ENCODE measurements at regions not wholly inside any gene's neighbourhood (a gene's known extent, or its start where the extent isn't known, plus 50 kb on each side); places are given as distances from the start of the nearest gene placed in this dataset.
A peak's percentile ranks its signal among the peaks of the same experiment; 100 is the strongest.

DNA sequence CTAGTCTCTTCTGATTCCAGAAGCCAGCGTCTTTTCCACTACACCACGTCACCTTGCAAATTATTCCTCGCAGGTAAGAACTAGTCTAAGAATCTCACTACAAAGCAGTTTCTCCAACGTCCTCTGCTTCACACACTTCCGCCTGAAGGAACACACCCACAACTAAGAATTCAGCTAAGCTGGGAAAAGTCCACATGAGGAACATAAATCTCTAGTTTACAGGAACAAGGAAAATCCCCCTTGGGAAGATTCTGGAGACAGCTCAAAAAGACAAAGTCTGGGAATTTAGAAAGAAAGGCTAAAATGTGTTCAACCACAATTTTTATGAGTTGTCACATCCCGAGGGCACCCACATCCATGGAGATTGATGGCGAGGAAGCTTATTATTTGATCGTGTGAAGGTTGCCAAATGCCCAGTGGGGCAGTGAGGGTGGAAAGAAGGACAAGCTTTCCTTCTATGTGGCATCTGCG is 780.2 kb upstream of the TBX3 start:
- Histone ChIP-seq H3K27me3 (no peaks in the 10 kb centered on the region), H3K4me3 (no peak overlapping the region), H3K9me3 (no peaks in the 10 kb centered on the region), H3K4me1 (peaks cover 0 to 6% (median 3%) of the 10 kb centered on the region in 4 donors), H3K27ac (peak overlapping the region in 1 of 4 donors; percentile 1), H3K36me3 (no peaks in the 10 kb centered on the region)
- no peak for TF ChIP-seq POLR2AphosphoS5 (IDR thresholded peaks at IDR 0.05)
- 39% methylated on average over 9 of the region's 9 CpGs; no CpG with 5 or more reads in 1 of the 2 donors for WGBS, 2 donors (ENCODE audit: low coverage in 1 of 2)
- DNase-seq, result no peak
- intact Hi-C loops (cut with DNase I; ENCODE audit: low total_unique reads), result no loop called here
- in situ Hi-C loops (cut with MboI; ENCODE audit: low pct_ligation_motif_present in 1 of 4, low pct_unique_long_range_greater_than_20kb in 1 of 4, low sequenced_read_pairs in 3 of 4), result no loop called here

DNA sequence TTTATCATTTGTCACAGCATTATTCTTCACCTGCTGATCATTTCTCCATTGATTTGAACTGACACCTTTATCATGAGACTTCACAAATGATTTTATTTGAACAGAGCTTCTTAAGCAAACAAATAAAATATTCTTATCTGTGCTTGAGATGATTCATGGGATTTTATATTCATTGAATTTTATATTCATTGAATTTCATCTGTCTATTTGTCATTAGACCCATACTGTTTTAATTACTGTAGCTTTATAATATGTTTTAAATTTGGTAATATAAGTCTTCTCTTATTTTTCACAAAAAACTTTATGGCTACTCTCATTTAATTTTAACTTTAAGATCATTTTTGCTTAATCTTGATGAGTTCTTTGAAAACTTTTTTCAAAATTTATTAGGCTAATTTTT is 777.4 kb upstream of the TBX3 start:
- H3K36me3 ChIP-seq, result no peaks in the 10 kb centered on the region
- H3K27ac ChIP-seq, result no peak overlapping the region
- H3K4me1 ChIP-seq, result peaks cover 0 to 6% (median 3%) of the 10 kb centered on the region in 4 donors
- DNase-seq, result no peak
- H3K9me3 ChIP-seq, result no peaks in the 10 kb centered on the region
- intact Hi-C loops (cut with DNase I; ENCODE audit: low total_unique reads), result no loop called here
- H3K4me3 ChIP-seq, result no peak overlapping the region
- TF ChIP-seq POLR2A (IDR thresholded peaks at IDR 0.05) (no peak), EP300 (IDR thresholded peaks at IDR 0.05; ENCODE audit: low read depth) (no peak), POLR2AphosphoS5 (IDR thresholded peaks at IDR 0.05) (no peak)
- TF ChIP-seq, protein P1, sequence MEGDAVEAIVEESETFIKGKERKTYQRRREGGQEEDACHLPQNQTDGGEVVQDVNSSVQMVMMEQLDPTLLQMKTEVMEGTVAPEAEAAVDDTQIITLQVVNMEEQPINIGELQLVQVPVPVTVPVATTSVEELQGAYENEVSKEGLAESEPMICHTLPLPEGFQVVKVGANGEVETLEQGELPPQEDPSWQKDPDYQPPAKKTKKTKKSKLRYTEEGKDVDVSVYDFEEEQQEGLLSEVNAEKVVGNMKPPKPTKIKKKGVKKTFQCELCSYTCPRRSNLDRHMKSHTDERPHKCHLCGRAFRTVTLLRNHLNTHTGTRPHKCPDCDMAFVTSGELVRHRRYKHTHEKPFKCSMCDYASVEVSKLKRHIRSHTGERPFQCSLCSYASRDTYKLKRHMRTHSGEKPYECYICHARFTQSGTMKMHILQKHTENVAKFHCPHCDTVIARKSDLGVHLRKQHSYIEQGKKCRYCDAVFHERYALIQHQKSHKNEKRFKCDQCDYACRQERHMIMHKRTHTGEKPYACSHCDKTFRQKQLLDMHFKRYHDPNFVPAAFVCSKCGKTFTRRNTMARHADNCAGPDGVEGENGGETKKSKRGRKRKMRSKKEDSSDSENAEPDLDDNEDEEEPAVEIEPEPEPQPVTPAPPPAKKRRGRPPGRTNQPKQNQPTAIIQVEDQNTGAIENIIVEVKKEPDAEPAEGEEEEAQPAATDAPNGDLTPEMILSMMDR (IDR thresholded peaks at IDR 0.05), result no peak
- in situ Hi-C loops (cut with MboI; ENCODE audit: low pct_ligation_motif_present in 1 of 4, low pct_unique_long_range_greater_than_20kb in 1 of 4, low sequenced_read_pairs in 3 of 4), result no loop called here
- H3K27me3 ChIP-seq, result no peaks in the 10 kb centered on the region

DNA sequence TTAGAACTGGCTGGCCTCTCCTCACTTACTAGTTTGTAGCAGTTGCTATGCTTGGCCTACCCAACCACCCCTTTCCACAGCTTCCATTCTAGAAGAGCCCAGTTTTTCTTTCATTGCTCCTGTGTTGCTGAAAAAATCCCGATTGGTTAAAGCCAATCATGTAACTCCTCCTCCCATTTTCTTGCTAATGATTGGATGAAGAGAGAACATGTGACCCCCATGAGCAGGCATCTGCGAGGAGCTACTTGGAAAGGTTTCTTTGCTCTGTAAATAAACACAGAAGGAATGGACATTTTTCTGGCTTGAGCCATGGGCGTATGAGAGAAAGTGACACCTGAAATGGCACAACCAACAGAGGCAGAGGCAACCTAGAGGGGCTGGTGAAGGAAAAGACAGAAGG is 773.8 kb upstream of the TBX3 start:
- H3K9me3 ChIP-seq, result no peaks in the 10 kb centered on the region
- in situ Hi-C loops (cut with MboI; ENCODE audit: low pct_ligation_motif_present in 1 of 4, low pct_unique_long_range_greater_than_20kb in 1 of 4, low sequenced_read_pairs in 3 of 4), result no loop called here
- TF ChIP-seq POLR2AphosphoS5 (IDR thresholded peaks at IDR 0.05) (no peak), EP300 (IDR thresholded peaks at IDR 0.05; ENCODE audit: low read depth) (no peak), POLR2A (IDR thresholded peaks at IDR 0.05) (no peak)
- TF ChIP-seq, protein P1 (IDR thresholded peaks at IDR 0.05), result no peak
- no peak overlapping the region for H3K4me3 ChIP-seq
- no peak overlapping the region for H3K27ac ChIP-seq
- 73 to 84% methylated on average over 3 of the region's 3 CpGs for WGBS, 2 donors (ENCODE audit: low coverage in 1 of 2)
- intact Hi-C loops (cut with DNase I; ENCODE audit: low total_unique reads), result no loop called here
- no peak for DNase-seq
- H3K27me3 ChIP-seq, result peaks cover 1% of the 10 kb centered on the region
- H3K4me1 ChIP-seq, result no peaks in the 10 kb centered on the region
- H3K36me3 ChIP-seq, result no peaks in the 10 kb centered on the region

DNA sequence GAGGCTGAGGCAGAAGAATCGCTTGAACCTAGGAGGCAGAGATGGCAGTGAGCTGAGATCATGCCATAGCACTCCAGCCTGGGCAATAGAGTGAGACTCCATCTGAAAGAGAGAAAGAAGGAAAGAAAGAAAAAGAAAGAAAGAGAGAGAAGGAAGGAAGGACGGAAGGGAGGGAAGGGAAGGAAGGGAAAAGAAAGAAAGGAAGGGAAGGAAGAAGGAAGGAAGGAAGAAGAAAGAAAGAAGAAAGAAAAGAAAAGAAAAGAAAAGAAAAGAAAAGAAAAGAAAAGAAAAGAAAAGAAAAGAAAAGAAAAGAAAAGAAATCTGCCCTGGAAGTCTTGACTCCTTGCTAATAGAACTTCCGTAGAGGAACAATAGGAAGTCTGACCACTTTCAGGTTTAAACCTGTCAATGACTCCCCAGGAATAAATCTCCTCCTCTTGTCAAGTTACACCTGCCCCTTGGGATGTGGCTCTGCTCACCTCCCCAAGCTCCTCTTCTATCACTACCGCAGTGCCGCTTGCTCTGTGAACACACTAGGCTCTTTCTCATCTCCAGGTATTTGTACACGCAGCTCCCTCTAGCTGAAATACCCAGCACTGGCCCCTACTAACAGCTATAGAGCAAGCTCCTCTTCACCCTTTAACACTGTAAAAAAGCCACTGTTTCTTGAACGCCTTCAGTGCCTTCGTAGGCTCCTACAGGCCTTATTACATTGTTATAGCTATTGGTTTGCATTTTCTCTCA is 773.1 kb upstream of the TBX3 start:
- Histone ChIP-seq H3K27ac (no peak overlapping the region), H3K27me3 (peaks cover 8% of the 10 kb centered on the region), H3K4me3 (no peak overlapping the region), H3K4me1 (peaks cover 0 to 3% (median under 1%) of the 10 kb centered on the region in 4 donors), H3K9me3 (no peaks in the 10 kb centered on the region), H3K36me3 (no peaks in the 10 kb centered on the region)
- DNase-seq, result no peak
- in situ Hi-C loops (cut with MboI; ENCODE audit: low pct_ligation_motif_present in 1 of 4, low pct_unique_long_range_greater_than_20kb in 1 of 4, low sequenced_read_pairs in 3 of 4) (no loop called here), intact Hi-C loops (cut with DNase I; ENCODE audit: low total_unique reads) (no loop called here)
- TF ChIP-seq, protein P1 (IDR thresholded peaks at IDR 0.05), result peak in 1 of 5 experiments; percentile 6
- TF ChIP-seq EP300 (IDR thresholded peaks at IDR 0.05; ENCODE audit: low read depth), result no peak
- WGBS, 2 donors (ENCODE audit: low coverage in 1 of 2), result 80 to 84% methylated on average over 3 to 8 of the region's 8 CpGs

DNA sequence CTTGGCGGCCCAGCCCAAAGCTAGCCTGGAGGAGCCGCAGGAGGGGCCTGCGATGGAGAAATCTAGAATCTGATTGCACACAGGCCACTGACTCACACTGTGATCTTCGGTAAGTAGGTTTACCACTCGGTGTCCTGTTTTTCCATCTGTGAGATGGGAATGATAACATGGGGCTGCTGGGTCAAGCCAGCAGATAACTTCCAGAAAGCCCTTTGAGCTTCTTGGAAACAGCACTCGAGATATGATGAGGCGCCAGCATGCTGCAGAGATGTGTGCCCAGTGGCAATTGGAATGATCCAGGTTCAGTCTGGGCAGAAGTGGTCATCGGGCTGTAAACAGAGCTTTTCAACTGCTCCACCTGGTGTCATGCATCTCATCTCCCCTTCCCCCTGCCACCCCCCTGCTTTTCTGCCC is 771.3 kb upstream of the TBX3 start:
- no peak overlapping the region for H3K27ac ChIP-seq
- no peaks in the 10 kb centered on the region for H3K36me3 ChIP-seq
- WGBS, 2 donors (ENCODE audit: low coverage in 1 of 2), result 86% methylated on average over 8 of the region's 8 CpGs; no CpG with 5 or more reads in 1 of the 2 donors
- peaks cover 0 to 9% (median 3%) of the 10 kb centered on the region in 4 donors for H3K4me1 ChIP-seq
- no peaks in the 10 kb centered on the region for H3K9me3 ChIP-seq
- peaks cover 9% of the 10 kb centered on the region for H3K27me3 ChIP-seq
- H3K4me3 ChIP-seq, result no peak overlapping the region
- no peak for DNase-seq
- intact Hi-C loops (cut with DNase I; ENCODE audit: low total_unique reads) (no loop called here), in situ Hi-C loops (cut with MboI; ENCODE audit: low pct_ligation_motif_present in 1 of 4, low pct_unique_long_range_greater_than_20kb in 1 of 4, low sequenced_read_pairs in 3 of 4) (no loop called here)
- no peak for TF ChIP-seq EP300 (IDR thresholded peaks at IDR 0.05; ENCODE audit: low read depth)
- no peak for TF ChIP-seq POLR2AphosphoS5 (IDR thresholded peaks at IDR 0.05)
- TF ChIP-seq, protein P1 (IDR thresholded peaks at IDR 0.05), result no peak
